Esophagus muscularis mucosa (tissue), 4 donors: ENCODE measurements at regions not wholly inside any gene's neighbourhood (a gene's known extent, or its start where the extent isn't known, plus 50 kb on each side); places are given as distances from the start of the nearest gene placed in this dataset.

ENCODE experiments used
- EP300 ChIP-seq: sonication (generic); formaldehyde crosslinking; IDR thresholded peaks from one replicate; pipeline ENCODE4 v1.6.1; 2017; ENCODE audit warnings: antibody characterized with exemption
- POLR2A ChIP-seq: fragments of 450-650 bp; IDR thresholded peaks from one replicate; pipeline ENCODE4 v1.6.1; 2017; ENCODE audit warnings: antibody characterized with exemption, moderate library complexity, mild to moderate bottlenecking, low read depth
- TF ChIP-seq, protein P1 (sequence below), 3 experiments: fragments of 200-600 bp in 2 of 3; fragments of 450-650 bp in 1 of 3; sonication (generic) in 2 of 3; IDR thresholded peaks; one replicate each; pipeline ENCODE4 v1.5.1; 2017 to 2019; ENCODE audit warnings: antibody characterized with exemption in 3 of 3, mild to moderate bottlenecking in 2 of 3, moderate library complexity in 1 of 3

DNA sequence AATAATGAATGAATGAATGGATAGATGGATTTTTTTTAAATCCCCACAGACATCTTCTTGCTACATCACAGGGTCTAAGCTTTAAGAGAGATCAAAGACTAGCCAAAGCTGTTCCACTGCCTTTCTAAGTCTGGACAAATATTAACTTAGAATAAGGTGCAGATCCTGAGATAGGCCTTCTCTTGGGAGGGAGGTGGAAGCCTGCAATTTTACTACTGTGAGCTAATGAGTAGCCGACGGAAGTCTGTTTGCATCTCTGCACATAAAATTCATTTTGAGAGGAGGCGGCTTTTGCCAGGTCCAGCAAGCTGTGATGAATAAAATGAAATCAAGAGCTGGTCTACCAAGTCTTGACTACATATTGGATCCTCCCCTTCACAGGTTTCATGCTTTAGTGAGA, 484.9 kb downstream of the TMEM38B start:
- TF ChIP-seq, protein P1, sequence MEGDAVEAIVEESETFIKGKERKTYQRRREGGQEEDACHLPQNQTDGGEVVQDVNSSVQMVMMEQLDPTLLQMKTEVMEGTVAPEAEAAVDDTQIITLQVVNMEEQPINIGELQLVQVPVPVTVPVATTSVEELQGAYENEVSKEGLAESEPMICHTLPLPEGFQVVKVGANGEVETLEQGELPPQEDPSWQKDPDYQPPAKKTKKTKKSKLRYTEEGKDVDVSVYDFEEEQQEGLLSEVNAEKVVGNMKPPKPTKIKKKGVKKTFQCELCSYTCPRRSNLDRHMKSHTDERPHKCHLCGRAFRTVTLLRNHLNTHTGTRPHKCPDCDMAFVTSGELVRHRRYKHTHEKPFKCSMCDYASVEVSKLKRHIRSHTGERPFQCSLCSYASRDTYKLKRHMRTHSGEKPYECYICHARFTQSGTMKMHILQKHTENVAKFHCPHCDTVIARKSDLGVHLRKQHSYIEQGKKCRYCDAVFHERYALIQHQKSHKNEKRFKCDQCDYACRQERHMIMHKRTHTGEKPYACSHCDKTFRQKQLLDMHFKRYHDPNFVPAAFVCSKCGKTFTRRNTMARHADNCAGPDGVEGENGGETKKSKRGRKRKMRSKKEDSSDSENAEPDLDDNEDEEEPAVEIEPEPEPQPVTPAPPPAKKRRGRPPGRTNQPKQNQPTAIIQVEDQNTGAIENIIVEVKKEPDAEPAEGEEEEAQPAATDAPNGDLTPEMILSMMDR (IDR thresholded peaks at IDR 0.05) = no peak
- TF ChIP-seq EP300 (no peak), POLR2A (no peak)
